Calu3 (cell line): ENCODE measurements at regions not wholly inside any gene's neighbourhood (a gene's known extent, or its start where the extent isn't known, plus 50 kb on each side); places are given as distances from the start of the nearest gene placed in this dataset.
"Not testable (repeated sequence)": the region's sequence is repeated elsewhere in the genome, so short reads cannot be mapped to it uniquely, and the experiment has no call there.

Experiments
- BruUV-seq: library from RNA; stranded (reverse); fragments of 400-500 nt; replicated peaks from 2 replicates; lab custom pipeline; 2021; lab: Mats Ljungman, UMichigan
- CTCF ChIA-PET: fragments of 300-600 bp; sonication (Branson Sonifier 250); formaldehyde crosslinking; loops from one replicate; lab custom pipeline; 2022; ENCODE audit warnings: antibody characterized with exemption; lab: Charles Lee
- DNase-seq: peaks from one replicate; pipeline ENCODE4 v3.0.0; 2022
- H3K27ac Mint-ChIP-seq: one replicate; pipeline ENCODE4 v1.8.0; 2022; ENCODE audit warnings: mixed read lengths; ENCODE audit not compliant: unreplicated experiment
- H3K27me3 Mint-ChIP-seq: one replicate; pipeline ENCODE4 v1.8.0; 2022; ENCODE audit warnings: mixed read lengths; ENCODE audit not compliant: unreplicated experiment
- H3K36me3 Mint-ChIP-seq: one replicate; pipeline ENCODE4 v1.8.0; 2022; ENCODE audit warnings: mild to moderate bottlenecking, moderate library complexity, mixed read lengths; ENCODE audit not compliant: insufficient read depth, unreplicated experiment
- H3K4me1 Mint-ChIP-seq: one replicate; pipeline ENCODE4 v1.8.0; 2022; ENCODE audit warnings: mild to moderate bottlenecking, low read depth, mixed read lengths; ENCODE audit not compliant: unreplicated experiment
- H3K4me3 Mint-ChIP-seq: one replicate; pipeline ENCODE4 v1.8.0; 2022; ENCODE audit warnings: mild to moderate bottlenecking, low read depth, moderate library complexity, mixed read lengths; ENCODE audit not compliant: unreplicated experiment
- H3K9me3 Mint-ChIP-seq: one replicate; pipeline ENCODE4 v1.8.0; 2022; ENCODE audit warnings: low read depth, mixed read lengths; ENCODE audit not compliant: unreplicated experiment
- CTCF ChIP-seq: fragments of 200-600 bp; IDR thresholded peaks from one replicate; pipeline ENCODE4 v1.8.0; 2022; ENCODE audit warnings: antibody characterized with exemption; ENCODE audit not compliant: unreplicated experiment
- intact Hi-C: fragments of 100-400 bp; cut with micrococcal nuclease; formaldehyde crosslinking; loops from one replicate; pipeline ENCODE4 v1.10.0; 2022; ENCODE audit not compliant: unreplicated experiment

- no TSS peak for BruUV-seq
- no peak for TF ChIP-seq CTCF
- H3K4me3 Mint-ChIP-seq: no peak overlapping the region
- DNase-seq: no peak
- CTCF ChIA-PET: no interaction called here
- no peaks in the 10 kb centered on the region for H3K4me1 Mint-ChIP-seq
- intact Hi-C loops: no loop called here
- H3K9me3 Mint-ChIP-seq: peaks cover 14% of the 10 kb centered on the region
- no peak overlapping the region for H3K27ac Mint-ChIP-seq
- peaks cover 20% of the 10 kb centered on the region for H3K27me3 Mint-ChIP-seq
- H3K36me3 Mint-ChIP-seq: no peaks in the 10 kb centered on the region
Observed at GRCh38 chr1:214764502-214764901, 161.5 kb downstream of the CENPF start.

DNA sequence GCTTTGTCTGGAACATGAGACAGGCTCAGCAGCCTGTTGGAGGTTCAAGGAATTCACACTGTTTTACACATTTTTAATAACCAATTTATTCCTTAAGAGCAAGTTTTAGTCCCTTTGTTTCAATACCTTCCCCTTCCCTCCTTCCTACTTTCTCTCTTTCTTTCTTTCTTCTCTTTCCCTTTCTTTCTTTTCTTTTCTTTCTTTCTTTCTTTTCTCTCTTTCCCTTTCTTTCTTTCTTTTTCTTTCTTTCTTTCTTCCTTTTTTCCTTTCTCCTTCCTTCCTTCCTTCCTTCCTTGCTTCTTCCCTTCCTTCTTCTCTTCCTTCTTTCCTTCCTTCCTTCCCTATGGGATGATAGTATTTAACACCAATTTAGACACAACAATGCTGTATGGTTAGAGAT is 164.2 kb downstream of the CENPF start:
- intact Hi-C loops: no loop called here
- peaks cover 20% of the 10 kb centered on the region for H3K27me3 Mint-ChIP-seq
- no peak for DNase-seq
- H3K9me3 Mint-ChIP-seq: peaks cover 5% of the 10 kb centered on the region
- no peaks in the 10 kb centered on the region for H3K36me3 Mint-ChIP-seq
- no TSS peak for BruUV-seq
- H3K27ac Mint-ChIP-seq: no peak overlapping the region
- no peaks in the 10 kb centered on the region for H3K4me1 Mint-ChIP-seq
- TF ChIP-seq CTCF: no peak
- no peak overlapping the region for H3K4me3 Mint-ChIP-seq
- CTCF ChIA-PET: interaction anchor here (0.6 kb wide), 1 partner anchor 258 kb away, joined by 3 read pairs; no protein-coding TSS in a partner anchor

DNA sequence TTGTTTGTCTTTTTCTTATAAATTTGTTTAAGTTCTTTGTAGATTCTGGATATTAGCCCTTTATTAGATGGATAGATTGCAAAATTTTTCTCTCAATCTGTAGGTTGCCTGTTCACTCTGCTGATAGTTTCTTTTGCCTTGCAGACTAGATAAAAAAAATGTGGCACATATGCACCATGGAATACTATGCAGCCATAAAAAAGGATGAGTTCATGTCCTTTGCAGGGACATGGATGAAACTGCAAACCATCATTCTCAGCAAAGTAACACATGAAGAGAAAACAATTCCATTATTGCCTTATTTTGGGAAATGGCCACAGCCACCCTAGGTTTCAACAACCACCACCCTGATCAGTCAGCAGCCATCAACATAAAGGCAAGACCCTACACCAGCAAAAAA is 166.7 kb downstream of the CENPF start:
- DNase-seq, CTCF ChIA-PET, BruUV-seq, H3K4me1 Mint-ChIP-seq, H3K9me3 Mint-ChIP-seq, H3K27ac Mint-ChIP-seq, H3K36me3 Mint-ChIP-seq, H3K4me3 Mint-ChIP-seq, intact Hi-C loops: not testable (repeated sequence)
- H3K27me3 Mint-ChIP-seq: peaks cover 12% of the 10 kb centered on the region

- no peaks in the 10 kb centered on the region for H3K36me3 Mint-ChIP-seq
- H3K27ac Mint-ChIP-seq: no peak overlapping the region
- CTCF ChIA-PET: no interaction called here
- H3K4me3 Mint-ChIP-seq: no peak overlapping the region
- H3K4me1 Mint-ChIP-seq: no peaks in the 10 kb centered on the region
- no peak for TF ChIP-seq CTCF
- intact Hi-C loops: no loop called here
- BruUV-seq: no TSS peak
- no peaks in the 10 kb centered on the region for H3K27me3 Mint-ChIP-seq
- DNase-seq: no peak
- no peaks in the 10 kb centered on the region for H3K9me3 Mint-ChIP-seq
Observed at GRCh38 chr1:214777364-214777763, 174.4 kb downstream of the CENPF start.

GRCh38 chr1:214791961-214792360 is 189.0 kb downstream of the CENPF start:
- CTCF ChIA-PET: no interaction called here
- no peak for DNase-seq
- intact Hi-C loops: no loop called here
- Mint-ChIP-seq H3K9me3 (peaks cover 3% of the 10 kb centered on the region), H3K36me3 (no peaks in the 10 kb centered on the region), H3K27ac (no peak overlapping the region), H3K4me3 (no peak overlapping the region), H3K27me3 (peaks cover 16% of the 10 kb centered on the region), H3K4me1 (no peaks in the 10 kb centered on the region)
- no TSS peak for BruUV-seq
- no peak for TF ChIP-seq CTCF
